Uterus (tissue), 2 donors: ENCODE measurements at regions not wholly inside any gene's neighbourhood (a gene's known extent, or its start where the extent isn't known, plus 50 kb on each side); places are given as distances from the start of the nearest gene placed in this dataset.

Experiments used
- POLR2A ChIP-seq, 2 donors: fragments of 450-650 bp; IDR thresholded peaks; one replicate each; pipeline ENCODE4 v1.6.1; 2016; ENCODE audit warnings: antibody characterized with exemption in 2 of 2, mild to moderate bottlenecking in 1 of 2, moderate library complexity in 1 of 2
- TF ChIP-seq, protein P1 (sequence below), 4 experiments: fragments of 200-600 bp in 2 of 4; fragments of 450-650 bp in 2 of 4; sonication (generic) in 2 of 4; IDR thresholded peaks; one replicate each; pipeline ENCODE4 v1.5.1; 2016 to 2019; ENCODE audit warnings: antibody characterized with exemption in 4 of 4, mild to moderate bottlenecking in 2 of 4, moderate library complexity in 1 of 4

DNA sequence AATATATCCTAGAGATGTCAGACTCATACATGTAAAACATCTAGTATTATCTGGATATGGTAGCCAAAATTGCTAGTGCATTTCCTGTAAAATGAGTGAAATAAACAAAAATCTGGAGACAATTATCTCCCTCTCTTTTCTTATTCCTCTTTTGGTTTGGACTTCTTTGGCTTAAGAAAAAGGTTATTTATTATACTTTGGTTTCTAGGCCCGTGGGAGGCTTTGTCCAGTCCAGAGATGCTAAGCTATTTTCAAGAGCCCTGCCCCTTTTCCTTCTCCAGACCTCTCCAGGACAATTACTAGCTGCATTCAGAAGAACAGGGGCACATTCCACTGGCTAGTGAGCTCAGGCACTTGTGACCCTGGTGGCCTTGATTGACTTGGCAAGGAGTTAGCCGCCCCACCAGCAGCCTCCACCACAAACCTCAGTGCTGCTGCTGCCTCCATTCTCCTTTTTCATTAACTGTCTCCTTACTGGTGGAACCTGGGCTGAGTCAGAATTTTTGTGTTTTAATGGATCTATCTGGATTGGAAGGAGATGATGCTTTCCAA, 747.3 kb upstream of the TENM4 start:
- TF ChIP-seq, protein P1, sequence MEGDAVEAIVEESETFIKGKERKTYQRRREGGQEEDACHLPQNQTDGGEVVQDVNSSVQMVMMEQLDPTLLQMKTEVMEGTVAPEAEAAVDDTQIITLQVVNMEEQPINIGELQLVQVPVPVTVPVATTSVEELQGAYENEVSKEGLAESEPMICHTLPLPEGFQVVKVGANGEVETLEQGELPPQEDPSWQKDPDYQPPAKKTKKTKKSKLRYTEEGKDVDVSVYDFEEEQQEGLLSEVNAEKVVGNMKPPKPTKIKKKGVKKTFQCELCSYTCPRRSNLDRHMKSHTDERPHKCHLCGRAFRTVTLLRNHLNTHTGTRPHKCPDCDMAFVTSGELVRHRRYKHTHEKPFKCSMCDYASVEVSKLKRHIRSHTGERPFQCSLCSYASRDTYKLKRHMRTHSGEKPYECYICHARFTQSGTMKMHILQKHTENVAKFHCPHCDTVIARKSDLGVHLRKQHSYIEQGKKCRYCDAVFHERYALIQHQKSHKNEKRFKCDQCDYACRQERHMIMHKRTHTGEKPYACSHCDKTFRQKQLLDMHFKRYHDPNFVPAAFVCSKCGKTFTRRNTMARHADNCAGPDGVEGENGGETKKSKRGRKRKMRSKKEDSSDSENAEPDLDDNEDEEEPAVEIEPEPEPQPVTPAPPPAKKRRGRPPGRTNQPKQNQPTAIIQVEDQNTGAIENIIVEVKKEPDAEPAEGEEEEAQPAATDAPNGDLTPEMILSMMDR (IDR thresholded peaks at IDR 0.05): no peak
- TF ChIP-seq POLR2A (IDR thresholded peaks at IDR 0.05): no peak
